ENCODE measurements at regions not wholly inside any gene's neighbourhood (a gene's known extent, or its start where the extent isn't known, plus 50 kb on each side); places are given as distances from the start of the nearest gene placed in this dataset.

DNA sequence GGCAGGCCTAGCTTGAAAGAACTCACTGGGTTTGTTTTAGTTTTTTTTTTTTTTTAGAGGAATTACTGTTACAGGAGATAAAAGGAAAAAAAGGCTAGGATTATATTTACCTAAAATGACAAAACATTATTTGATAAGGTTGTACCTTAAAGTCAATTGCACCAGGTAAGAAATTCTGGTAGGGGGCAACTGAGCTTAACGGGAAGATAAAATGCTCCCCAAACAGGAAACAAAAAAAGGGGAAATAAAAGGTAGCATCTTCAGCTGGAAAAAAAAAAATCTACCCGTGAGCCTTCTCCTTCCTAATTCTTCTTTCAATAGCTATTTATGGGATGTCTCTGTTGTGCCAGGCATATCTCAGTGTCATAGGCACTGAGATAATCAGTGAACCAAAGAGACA, 164.5 kb downstream of the PIK3R1 start:
- no peak for DNase-seq

DNA sequence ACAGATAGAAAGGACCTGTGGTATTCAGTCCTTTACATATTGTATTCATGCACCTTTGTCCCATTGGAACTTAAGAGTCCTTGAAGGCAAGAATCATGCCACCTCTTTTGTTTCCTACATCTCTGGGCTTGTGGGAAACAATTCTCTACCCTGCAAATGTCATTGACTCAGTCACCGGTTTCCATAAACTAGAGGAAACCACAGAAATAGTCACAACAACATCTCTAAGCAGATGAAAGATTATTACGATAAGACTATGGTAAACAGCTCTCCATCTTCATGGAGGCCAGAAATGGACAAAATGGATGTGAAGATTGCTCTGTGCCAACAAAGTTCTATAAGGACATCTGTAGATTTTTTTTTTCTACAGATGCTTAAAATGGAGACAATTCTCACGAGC, 165.5 kb downstream of the PIK3R1 start:
- DNase-seq = peak in 1 of 2 donors; percentile 24

DNA sequence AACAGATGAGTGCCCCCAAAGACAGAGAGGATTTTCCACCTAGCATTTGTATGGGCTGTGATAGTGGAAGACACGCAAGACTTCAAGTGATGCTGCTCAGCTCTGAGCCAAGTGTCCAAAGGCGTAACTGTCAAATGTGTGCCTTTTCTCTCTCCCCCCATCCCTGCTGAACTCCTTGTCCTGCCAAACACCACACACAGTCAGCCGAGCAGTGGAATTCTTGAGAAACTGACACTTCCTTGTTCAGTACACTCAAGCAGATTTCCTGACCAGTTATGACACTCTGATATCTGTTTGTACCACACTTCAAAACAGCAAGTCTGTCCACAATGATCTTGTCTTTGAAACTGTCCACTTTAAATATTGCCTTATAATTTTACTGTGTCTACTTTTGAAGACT, 166.4 kb downstream of the PIK3R1 start:
- DNase-seq = no peak

DNA sequence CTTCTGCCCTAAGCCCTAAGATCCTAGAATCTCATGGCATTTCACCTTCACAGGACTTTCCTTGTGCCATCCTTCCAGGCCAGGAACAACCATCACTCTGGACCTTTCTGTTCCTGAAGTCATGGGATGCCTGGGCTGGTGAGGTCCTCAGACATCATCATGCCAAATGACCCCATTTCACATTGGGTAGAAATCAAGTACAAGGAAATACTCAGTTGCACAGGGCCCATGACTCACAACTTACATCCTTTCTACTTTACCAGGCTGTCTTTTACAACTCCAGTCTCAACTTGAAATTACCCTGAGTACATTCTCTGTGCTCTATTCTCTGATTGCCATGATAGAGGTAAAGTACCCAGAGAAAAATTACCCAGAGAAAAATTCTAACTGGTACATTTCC, 167.1 kb downstream of the PIK3R1 start:
- no peak for DNase-seq

DNA sequence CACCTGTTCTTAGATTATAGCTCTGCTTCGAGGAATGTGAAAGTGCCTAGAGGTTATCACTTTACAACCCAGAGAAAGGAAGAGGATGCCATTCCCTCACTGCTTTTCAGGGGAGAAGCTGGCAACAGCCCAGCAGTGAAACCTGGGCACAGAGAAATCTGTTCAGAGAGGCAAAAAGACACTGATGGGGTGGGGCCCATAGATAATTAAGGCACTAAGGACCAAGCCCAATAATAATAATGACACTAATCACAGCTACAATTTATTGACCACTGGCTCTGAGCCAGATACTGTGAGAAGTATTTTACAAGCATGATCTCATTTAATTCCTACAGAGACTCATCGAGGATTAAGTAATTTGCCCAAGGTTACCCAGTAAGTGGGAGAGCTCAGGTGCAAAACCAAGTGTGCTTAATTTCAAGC, 168.3 kb downstream of the PIK3R1 start:
- DNase-seq = no peak

DNA sequence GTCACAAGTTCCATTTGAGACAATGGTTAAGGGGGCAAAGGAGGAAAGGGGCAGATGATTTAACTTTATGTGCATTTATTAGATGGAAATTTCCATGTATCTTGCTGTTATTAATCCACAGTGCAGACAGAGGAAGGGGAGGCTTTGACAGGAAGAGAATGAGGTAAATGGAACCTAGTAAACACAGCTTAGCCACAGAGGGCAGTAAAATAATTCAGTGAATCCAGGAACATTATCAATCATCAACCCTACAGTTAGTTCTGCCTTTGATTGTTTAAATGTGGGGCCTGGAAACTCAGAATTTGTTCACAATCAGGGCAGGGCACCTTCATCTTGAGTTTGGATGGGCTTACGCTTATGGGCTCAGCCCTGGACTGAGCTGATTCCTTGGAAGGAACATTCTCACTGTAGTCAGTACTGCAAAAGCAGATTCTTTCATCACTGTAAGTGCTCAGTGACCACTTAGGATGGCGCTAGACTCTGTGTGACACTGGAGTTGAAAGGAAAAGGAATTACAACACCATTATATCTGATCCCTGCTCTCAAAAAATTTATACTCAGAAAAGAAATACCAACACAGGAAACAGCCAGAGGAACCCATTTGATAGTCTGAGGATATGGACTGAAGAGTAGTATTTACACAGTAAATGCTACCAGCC, 169.5 kb downstream of the PIK3R1 start:
- DNase-seq = no peak

DNA sequence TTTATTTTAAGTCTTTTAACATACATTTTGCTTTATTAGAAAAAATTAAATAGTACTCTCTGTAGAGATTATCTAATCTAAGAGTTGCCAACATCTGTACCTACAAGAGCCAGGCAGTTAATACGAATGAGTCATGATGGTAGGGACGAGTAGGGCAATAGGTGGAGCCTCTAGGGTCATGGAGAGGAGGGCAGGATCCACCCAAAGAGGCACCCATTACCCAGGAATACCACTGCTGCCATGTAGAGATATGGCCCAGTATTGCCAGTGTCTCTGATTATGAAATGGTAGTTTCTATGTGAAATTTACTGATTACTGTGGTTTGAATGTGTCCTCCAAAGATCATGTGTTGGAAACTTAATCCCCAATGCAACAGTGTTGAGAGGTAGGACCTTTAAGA, 170.4 kb downstream of the PIK3R1 start:
- no peak for DNase-seq

DNA sequence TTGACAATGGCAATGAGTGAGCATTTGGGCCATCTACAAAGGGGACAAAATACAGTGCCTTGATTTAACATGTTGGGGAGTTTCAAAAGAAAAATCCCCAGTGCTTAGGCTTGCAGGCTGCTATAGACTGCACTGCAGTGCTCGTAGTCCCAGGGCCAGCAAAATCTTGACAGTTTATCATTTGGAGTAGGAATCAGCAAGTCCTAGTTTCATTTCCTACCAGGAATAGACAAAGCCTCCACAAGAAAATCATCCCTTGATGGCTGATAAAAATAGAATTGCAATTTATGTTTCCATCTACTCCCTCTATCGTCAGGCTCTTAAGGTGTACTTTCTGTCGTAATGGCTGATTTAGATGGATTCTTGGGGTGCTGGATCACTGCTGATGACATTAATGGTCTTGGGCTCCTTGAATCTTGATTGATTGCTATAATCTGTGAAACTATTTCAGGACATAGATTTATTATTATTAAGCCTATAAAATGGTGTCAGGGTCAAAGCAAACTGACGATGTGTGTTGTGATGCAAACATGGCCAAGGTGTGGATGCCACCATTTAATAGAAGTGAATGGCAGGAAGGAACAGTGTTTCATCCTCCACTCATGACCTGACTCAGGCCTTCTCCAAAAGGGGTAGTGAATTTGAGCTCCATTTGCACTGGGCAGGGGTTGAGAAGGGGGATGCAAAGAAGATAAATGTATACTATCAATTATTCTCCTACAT, 171.7 kb downstream of the PIK3R1 start:
- DNase-seq = no peak

DNA sequence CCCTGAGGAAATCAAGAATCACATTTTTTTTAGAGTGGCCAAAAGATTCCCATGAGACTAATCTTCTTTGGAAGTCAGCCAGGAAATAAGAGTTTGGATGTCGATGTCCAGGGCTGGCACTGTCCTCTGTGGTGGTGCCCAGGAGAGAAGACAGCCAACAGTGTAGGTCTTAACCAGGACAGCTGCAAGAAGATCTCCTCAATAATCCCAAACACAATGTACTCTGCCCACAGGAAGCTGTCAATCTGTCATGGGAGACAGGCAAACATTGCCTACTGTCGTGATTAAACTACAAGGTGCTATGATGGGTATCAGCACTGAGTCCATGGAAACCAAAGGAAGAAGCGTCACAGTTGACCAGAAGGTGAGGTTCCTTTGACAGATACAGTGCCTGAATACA, 174.1 kb downstream of the PIK3R1 start:
- DNase-seq = no peak

DNA sequence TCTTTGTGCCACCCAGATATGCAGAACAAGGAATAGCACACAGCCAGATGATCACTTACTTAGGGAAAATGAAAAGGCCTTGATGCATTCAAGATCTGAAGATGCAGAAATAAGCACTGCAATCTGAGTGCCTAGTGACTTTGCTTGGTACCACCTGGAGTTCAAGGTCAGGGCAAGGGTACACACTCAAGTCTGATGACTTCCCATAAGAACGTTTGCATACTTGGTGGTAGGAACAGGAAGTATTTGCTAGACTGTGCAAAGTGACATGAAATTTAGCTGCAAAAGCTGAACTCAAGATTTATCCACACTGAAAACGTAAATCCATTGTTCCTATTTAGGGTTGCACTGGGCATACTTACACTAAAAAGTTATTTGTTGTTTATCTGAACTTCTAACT, 177.1 kb downstream of the PIK3R1 start:
- DNase-seq = no peak

DNA sequence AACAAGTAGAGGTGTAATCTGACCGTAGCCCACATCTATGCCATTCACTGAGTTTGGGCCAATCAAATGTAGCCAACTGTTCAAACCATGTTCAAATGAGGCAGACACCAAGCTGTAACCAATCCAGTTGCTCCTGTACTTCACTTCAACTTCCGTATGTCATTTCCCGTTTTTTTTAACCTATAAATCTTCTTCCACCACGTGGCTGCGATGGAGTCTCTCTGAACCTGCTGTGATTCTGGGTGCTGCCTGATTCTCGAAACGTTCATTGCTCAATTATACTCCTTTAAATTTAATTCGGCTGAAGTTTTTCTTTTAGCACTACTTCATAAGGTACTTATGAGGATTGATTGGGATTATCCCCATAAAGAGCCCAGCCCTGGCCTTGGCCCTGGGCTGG, 179.7 kb downstream of the PIK3R1 start:
- no peak for DNase-seq

DNA sequence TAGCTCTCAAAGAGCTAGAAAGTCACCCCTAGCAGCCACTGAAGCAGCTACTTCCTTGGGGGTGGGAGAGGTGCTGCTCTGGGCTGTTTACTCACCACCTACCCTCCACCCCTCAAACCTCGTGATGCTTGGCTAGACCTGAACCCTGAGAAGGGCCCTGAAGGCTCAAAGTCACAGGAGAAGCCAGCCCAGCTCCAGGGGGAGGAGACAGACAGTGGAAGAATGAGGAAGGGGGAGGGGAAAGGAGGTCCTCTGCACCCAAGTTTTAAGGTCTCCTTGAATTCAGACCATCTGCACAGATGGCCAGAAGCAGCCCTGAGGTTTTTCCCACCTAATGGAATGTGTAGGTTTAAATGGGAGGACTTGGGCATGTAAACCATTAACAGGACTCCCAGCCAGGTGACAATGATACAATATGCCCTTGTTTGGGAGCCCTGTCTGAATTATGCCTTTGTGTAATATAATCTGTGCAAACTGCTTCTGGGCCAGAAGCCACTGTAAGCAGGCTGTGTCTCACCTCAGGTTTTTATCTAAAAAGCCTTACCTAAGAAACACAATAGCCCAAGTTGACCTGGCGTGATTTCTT, 180.5 kb downstream of the PIK3R1 start:
- no peak for DNase-seq

DNA sequence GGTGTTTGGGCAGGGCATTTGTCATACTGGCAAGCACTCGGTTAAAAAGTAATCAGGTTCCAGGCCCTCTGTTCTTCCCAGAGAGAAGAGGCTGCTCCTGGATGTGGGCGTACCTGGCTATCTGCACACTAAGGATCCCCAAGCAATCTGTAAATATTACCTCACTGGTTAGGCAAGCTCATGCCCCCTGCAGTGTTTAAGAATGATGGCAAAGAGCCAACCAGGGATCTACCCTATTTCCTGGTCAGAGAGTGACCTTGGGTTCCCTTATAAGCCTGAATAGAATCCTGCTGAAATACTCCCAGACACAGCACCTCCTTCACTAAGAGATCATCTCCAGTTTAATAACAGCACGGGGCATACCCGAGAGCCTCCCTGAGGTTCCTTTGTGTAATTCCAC, 181.2 kb downstream of the PIK3R1 start:
- DNase-seq = no peak

DNA sequence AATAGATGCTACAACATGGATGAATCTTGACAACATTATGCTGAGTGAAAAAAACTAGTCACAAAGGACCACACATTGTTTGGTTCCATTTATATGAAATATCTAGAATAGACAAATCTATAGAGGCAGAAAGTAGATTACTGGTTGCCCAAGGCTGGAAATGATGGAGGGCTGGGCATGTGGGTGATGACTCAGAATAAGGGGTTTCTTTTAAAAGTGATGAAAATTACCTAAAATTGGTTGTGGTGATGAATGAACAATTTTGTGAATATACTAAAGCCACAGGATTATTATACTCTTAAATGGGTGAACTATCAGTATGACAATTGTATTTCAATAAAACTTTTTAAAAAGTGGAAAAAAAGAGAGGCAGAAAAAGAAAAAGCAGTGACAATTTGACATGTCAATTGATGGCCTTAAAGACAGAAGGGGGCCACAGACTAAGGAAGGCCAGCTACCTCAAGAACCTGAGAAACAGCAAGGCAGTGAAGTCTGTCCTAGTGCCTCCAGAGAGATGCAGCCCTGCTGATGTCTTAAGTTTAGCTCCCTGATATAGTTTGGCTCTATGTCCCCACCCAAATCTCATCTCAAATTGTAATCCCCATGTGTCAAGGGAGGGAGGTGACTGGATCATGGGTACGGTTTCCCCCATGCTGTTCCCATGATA, 182.7 kb downstream of the PIK3R1 start:
- DNase-seq = no peak

DNA sequence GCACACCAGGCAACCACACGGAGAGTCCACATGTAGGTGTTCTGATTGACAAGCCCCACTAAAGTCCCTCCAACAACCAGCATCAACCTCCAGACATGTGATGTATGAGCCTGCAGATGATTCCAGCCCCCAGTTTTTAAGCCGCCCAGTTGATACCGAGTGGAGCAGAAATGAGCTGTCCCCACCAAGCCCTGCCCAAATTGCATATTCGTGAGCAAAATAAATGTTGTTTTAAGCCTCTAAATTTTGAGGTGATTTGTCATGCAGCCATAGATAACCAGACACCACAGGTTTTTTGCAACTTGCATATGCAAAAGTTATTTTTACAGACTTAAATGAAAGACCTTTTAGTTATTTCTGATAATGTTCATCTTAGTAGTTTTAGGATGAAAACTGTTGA, 187.7 kb downstream of the PIK3R1 start:
- DNase-seq = no peak

DNA sequence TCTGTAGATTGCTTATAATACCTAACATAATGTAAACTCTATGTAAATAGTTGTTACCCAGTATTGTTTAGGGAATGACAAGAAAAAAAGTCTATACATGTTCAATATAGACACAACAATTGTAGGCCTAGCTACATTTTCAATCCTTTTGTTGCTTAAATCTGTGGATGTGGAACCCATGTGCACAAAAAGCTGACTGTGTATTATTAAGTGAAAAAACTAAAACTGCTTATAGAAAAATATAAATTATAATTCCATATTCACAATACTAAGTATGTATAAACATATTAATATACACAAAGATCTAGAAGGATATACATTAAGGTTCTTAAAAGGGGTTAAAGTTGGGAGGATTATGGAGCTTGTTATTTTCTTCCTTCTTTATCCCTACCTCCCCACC, 188.7 kb downstream of the PIK3R1 start:
- DNase-seq = no peak

DNA sequence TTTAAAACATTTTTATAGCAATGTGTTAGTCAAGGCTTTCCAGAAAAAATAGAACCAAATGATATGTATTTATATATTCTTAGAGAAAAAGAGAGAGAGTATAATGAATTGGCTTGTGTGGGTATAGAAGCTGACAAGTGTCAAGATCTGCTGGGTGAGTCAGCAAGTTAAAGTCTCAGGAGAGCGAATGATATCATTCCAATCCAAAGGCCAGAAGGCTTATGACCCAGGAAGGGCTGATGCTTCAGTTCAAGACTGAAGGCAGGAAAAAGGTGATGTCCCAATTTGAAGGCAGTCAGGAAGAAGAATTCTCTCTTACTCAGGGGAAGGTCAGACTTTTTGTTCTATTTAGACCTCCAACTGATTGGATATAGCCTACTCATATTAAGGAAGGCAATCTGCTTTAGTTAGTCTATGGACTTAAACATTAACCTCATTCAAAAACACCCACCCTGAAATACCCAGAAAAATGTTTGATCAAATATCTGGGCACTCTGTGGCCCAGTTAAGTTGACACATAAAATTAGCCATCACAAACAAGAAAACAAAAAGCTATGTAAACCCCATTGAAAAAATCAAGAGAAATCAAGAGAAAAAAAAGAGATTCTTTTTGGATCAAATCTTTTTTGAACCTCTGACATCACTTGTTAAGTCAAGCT, 189.6 kb downstream of the PIK3R1 start:
- DNase-seq = no peak

DNA sequence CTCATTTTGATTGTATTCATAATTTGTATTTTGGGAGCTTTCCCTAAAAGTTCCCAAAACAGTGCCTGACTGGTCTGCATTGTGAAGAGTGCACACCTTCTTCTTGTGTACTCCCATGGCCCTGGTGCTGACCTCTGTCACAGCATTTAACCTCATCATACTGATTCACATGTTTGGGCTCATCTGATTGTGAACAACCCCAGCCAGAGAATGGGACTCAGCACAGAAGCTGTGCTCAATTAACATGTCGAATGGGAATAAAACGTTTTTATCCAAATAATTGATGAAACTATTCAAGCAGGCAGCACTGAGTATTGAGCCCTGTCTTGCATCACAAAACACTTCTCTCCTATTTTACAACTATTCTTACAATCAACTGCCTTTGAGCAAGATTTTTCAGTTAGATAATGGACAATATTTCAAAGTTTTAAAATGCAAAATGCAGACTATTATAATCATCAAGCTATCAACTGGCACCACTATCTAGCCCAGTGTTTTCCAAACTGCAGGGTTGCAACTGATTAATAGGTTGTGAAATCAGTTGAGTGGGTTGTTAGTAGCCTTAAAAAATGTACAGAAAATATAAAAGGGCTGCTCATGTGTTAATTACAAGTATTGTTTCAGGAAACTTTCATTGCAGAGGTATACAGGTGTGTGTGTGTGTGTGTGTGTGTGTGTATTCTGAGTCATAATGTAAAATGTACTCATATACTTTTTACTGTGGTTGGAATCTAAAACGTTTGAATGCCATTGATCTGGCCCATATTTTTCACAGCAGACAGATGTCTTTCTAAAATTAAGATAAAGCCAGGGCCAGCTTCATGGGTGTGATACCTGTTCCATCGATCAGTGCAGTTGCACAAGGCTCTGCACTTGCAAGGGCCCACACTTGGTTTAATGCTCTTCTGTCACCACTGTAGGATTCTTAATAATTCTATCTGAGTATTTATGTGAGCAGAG, 190.5 kb downstream of the PIK3R1 start:
- peak in 1 of 2 donors; percentile 19 for DNase-seq

DNA sequence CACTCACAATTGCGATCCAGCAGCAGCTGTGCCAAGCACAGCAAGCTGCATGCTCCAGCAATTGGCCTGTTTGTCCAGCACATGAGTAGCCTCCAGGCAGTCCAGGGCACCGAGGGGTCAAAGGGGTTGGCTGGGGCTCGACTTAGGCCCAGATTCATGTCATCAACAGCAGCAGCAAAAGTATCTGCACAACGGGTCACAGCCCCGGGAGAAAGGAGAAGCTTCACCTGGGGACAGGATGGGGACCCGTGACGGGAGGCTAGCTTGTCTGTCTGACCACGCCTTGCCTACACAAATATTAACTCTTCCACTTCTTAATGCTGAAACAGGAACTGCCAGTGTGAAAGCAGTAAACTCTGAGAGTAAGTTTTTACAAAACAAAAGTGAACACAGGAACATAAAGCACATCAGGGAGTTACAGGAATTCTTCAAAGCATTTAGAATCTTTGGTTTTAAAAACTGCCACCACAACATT, 191.2 kb downstream of the PIK3R1 start:
- peak; percentile 31 to 32 for DNase-seq

DNA sequence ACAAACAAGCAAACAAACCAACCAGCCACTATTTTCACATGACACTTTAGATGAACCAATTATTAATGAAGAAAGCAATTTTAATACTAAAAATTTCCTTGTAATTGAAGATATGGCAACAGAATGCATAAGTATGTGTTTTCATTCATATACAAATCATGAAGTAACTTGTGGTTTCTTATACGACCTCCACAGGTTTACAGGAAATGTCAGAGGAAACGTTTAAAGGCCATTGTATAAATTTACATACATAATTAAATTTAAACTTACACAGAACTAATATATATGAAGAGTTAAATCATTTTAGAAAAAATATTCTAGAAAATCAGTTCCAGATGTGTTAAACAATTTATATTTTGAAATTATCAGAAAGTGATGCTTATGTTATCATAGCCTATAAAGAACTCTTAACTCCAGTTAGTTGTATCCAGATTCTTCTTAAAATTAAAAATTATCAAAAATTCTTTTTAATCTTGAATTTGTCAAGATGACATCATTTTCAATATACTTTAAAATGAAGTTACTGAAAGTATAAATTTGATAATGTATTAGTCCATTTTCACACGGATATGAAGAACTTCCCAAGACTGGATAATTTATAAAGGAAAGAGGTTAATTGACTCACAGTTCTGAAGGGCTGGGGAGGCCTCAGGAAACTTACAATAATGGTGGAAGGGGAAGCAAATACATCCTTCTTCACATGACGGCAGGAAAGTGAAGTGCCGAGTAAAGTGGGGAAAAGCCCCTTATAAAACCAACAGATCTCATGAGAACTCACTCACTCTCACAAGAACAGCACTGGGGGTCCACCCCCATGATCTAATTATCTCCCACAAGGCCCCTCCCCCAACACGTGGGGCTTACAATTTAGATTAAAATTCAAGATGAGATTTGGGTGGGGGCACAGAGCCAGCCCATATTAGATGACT, 192.0 kb downstream of the PIK3R1 start:
- DNase-seq = peak in 1 of 2 donors; percentile 46

Measured in CD4-positive, alpha-beta T cell treated with Interferon alpha-2 for 1 hour (primary cell).